ENCODE measurements at regions not wholly inside any gene's neighbourhood (a gene's known extent, or its start where the extent isn't known, plus 50 kb on each side); places are given as distances from the start of the nearest gene placed in this dataset.
A peak's percentile ranks its signal among the peaks of the same experiment; 100 is the strongest.

DNA sequence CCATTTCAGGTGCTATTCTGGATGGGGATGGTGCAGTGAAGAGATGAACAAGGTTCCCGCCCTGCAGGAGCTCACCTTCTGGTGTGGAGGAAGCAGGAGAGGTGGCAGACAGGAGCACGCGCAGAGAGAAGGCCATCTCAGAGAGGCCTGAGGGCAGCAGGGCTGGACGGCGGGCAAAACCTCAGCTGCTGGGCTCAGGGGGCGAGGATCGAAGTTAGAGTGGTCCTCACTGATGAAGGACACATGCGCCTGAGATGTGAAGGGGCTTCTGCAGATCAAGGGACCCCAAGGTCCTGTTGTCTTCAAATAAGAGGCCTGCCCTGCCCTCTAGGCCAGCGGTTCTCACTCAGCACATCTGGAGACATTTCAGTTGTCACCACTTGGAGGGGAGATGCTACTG lies 198.4 kb upstream of the PMEPA1 start:
- H3K4me1 Mint-ChIP-seq = peaks cover 47% of the 10 kb centered on the region
- no peak overlapping the region for H3K4me3 Mint-ChIP-seq
- H3K27ac Mint-ChIP-seq = no peak overlapping the region
- H3K36me3 Mint-ChIP-seq (ENCODE audit: low read depth) = no peaks in the 10 kb centered on the region
- DNase-seq = no peak
- H3K9me3 Mint-ChIP-seq = no peaks in the 10 kb centered on the region
- TF ChIP-seq, protein P1, sequence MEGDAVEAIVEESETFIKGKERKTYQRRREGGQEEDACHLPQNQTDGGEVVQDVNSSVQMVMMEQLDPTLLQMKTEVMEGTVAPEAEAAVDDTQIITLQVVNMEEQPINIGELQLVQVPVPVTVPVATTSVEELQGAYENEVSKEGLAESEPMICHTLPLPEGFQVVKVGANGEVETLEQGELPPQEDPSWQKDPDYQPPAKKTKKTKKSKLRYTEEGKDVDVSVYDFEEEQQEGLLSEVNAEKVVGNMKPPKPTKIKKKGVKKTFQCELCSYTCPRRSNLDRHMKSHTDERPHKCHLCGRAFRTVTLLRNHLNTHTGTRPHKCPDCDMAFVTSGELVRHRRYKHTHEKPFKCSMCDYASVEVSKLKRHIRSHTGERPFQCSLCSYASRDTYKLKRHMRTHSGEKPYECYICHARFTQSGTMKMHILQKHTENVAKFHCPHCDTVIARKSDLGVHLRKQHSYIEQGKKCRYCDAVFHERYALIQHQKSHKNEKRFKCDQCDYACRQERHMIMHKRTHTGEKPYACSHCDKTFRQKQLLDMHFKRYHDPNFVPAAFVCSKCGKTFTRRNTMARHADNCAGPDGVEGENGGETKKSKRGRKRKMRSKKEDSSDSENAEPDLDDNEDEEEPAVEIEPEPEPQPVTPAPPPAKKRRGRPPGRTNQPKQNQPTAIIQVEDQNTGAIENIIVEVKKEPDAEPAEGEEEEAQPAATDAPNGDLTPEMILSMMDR (IDR thresholded peaks at IDR 0.05) = no peak
- peaks cover 15% of the 10 kb centered on the region for H3K27me3 Mint-ChIP-seq (ENCODE audit: low read depth, poor library complexity)

DNA sequence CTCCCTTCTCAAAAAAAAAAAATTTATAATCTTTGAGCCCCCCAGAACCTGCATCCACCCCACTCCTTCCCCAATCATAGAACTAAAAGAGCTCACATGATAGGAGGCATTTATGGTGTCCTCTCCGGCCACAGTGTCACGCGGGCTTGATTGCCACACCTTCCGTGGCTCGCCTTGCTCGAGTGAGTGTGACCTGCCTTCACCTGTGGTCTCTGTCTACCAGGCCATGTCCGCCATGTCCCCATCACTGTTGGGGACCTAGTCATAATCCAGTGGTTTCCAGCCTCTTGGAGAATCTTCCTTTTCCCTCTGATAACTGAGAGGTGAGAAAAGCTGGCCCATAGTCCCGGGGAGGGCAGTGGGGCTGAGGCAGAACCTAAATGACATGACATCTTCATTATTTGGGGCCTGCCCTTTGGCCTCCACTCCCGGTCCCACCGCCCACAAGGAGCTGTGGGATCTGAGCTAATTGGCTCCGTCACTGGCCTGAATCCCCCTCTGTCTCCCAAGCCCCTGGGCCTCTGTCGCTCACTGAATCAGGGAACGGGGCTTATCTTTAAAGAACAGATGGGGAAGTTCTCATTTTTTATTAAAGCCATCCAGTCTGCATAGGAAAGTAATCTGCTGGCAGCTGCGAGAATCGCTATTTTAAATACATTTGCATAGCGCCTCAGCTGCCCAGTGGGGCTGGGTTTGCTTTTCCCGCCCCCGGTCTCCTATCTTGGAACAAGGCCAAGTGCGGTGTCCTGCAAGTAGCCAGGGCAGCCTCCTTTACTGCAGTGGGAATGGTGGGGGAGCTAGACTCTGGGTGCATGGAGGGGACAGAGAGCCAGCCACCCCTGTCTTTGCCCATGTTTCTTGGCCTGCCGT lies 197.6 kb upstream of the PMEPA1 start:
- Mint-ChIP-seq H3K36me3 (ENCODE audit: low read depth) (no peaks in the 10 kb centered on the region), H3K4me1 (peaks cover 47% of the 10 kb centered on the region), H3K4me3 (no peak overlapping the region), H3K9me3 (no peaks in the 10 kb centered on the region), H3K27me3 (ENCODE audit: low read depth, poor library complexity) (peaks cover 15% of the 10 kb centered on the region), H3K27ac (no peak overlapping the region)
- TF ChIP-seq, protein P1 (IDR thresholded peaks at IDR 0.05) = no peak
- DNase-seq = no peak

DNA sequence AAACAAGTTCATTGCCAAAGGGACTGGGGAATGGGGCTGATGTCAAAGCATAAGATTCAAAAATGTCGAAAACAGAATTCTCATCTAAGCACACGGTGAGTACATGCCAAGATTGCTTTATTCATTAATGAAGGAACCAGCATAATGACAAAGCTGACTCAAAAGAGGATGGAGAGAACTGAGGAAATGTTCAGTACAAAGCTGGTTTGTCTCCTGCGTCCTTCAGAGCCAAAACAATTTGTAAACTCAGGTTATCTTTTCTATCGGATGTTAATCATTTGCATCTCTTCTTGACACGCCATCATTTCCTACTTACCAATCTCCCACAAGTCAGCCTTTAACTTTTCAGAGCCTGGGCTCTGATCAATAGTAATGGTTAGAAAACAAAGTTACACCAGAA lies 195.6 kb upstream of the PMEPA1 start:
- TF ChIP-seq, protein P1 (IDR thresholded peaks at IDR 0.05) = no peak
- no peaks in the 10 kb centered on the region for H3K36me3 Mint-ChIP-seq (ENCODE audit: low read depth)
- no peaks in the 10 kb centered on the region for H3K9me3 Mint-ChIP-seq
- no peak for DNase-seq
- peaks cover 16% of the 10 kb centered on the region for H3K27me3 Mint-ChIP-seq (ENCODE audit: low read depth, poor library complexity)
- H3K27ac Mint-ChIP-seq = no peak overlapping the region
- H3K4me1 Mint-ChIP-seq = peaks cover 53% of the 10 kb centered on the region
- no peak overlapping the region for H3K4me3 Mint-ChIP-seq

DNA sequence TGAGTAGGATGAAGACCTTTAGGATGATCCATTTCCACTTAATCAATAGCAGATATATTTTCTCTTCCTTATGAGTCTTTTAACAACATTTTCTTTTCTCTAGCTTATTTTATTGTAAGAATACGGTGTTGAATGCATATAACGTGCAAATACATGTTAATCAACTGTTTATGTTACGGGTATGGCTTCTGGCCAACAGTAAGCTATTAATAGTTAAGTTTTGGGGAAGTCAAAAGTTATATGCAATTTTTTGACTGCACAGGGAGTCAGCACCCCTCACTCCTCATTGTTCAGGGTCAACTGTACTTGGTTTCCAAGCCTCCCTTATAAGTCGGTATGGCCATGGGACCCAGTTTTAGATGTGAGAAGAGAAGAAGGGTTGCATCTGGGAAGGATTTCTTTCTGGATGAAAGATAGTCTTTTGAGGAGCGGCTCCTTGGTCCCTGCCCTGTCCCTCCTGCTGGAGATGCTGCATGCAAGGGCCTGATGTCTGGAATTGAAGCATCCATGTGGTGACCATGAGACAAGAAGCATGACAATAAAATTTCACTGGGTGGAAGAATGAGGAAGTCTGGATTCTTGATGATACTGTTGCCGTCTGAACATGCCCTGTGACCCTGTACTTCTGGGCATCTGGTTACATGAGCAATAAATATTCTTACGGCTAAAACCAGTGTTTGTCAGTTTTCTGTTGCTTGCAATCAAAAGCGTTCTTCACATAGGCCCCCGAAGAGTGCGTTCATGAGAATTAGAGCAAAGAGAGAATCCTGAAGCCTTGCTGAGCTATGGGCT lies 194.7 kb upstream of the PMEPA1 start:
- no peak overlapping the region for H3K4me3 Mint-ChIP-seq
- H3K27me3 Mint-ChIP-seq (ENCODE audit: low read depth, poor library complexity) = peaks cover 16% of the 10 kb centered on the region
- H3K9me3 Mint-ChIP-seq = no peaks in the 10 kb centered on the region
- peaks cover 62% of the 10 kb centered on the region for H3K4me1 Mint-ChIP-seq
- no peak for DNase-seq
- H3K27ac Mint-ChIP-seq = peak overlapping the region; percentile 8
- TF ChIP-seq, protein P1 (IDR thresholded peaks at IDR 0.05) = no peak
- H3K36me3 Mint-ChIP-seq (ENCODE audit: low read depth) = no peaks in the 10 kb centered on the region

DNA sequence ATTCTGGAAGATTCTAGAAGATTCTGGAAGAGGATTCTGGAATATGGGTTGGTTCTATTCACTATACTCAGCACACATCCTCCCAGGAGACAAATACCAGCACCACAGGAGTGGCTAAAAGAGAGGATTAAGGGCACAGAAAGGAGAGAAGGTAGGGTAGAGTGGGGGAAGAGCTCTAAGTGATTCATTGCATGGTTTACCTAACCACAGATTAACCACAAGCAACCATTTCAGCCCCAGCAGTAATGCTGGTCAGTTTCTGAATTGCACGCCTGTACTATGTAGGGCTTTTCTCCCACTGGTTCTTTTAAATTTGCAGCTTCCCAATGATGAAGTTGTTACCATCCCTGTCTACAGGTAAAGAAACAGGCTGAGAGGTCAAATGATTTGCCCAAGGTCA lies 192.7 kb upstream of the PMEPA1 start:
- DNase-seq = no peak
- TF ChIP-seq, protein P1 (IDR thresholded peaks at IDR 0.05) = no peak
- Mint-ChIP-seq H3K27ac (no peak overlapping the region), H3K27me3 (ENCODE audit: low read depth, poor library complexity) (peaks cover 27% of the 10 kb centered on the region), H3K4me1 (peaks cover 52% of the 10 kb centered on the region), H3K9me3 (no peaks in the 10 kb centered on the region), H3K36me3 (ENCODE audit: low read depth) (no peaks in the 10 kb centered on the region), H3K4me3 (no peak overlapping the region)
